GM23248 (cell line): ENCODE measurements at regions not wholly inside any gene's neighbourhood (a gene's known extent, or its start where the extent isn't known, plus 50 kb on each side); places are given as distances from the start of the nearest gene placed in this dataset.
"Not testable (repeated sequence)": the region's sequence is repeated elsewhere in the genome, so short reads cannot be mapped to it uniquely, and the experiment has no call there.

Source experiments
- DNase-seq: peaks from one replicate; pipeline ENCODE4 v3.0.0-alpha.2; 2015
- H2AFZ ChIP-seq: fragments of 200-600 bp; sonication (generic); 2 replicates; pipeline ENCODE4 v1.6.1; 2016; ENCODE audit warnings: antibody characterized with exemption
- H3F3A ChIP-seq: fragments of 200-600 bp; sonication (generic); 2 replicates; pipeline ENCODE4 v1.6.1; 2016; ENCODE audit warnings: mild to moderate bottlenecking, antibody characterized with exemption, mixed run types; ENCODE audit not compliant: insufficient read depth
- H3K27ac ChIP-seq: fragments of 200-600 bp; sonication (generic); 2 replicates; pipeline ENCODE4 v1.5.1; 2016; ENCODE audit warnings: mild to moderate bottlenecking
- H3K27me3 ChIP-seq: fragments of 200-600 bp; sonication (generic); replicated peaks from 2 replicates; pipeline ENCODE4 v1.6.1; 2016; ENCODE audit warnings: mild to moderate bottlenecking; ENCODE audit not compliant: insufficient read depth
- H3K36me3 ChIP-seq: fragments of 200-600 bp; sonication (generic); 2 replicates; pipeline ENCODE4 v1.6.1; 2016; ENCODE audit warnings: low read depth, mild to moderate bottlenecking
- H3K4me1 ChIP-seq: fragments of 200-600 bp; sonication (generic); 2 replicates; pipeline ENCODE4 v1.6.1; 2016; ENCODE audit warnings: mild to moderate bottlenecking; ENCODE audit not compliant: insufficient read depth
- H3K4me2 ChIP-seq: fragments of 200-600 bp; sonication (generic); one replicate; pipeline ENCODE4 v1.6.1; 2016; ENCODE audit warnings: mild to moderate bottlenecking; ENCODE audit not compliant: unreplicated experiment
- H3K4me3 ChIP-seq: fragments of 200-600 bp; sonication (generic); 2 replicates; pipeline ENCODE4 v1.5.1; 2016; ENCODE audit warnings: mild to moderate bottlenecking
- H3K79me2 ChIP-seq: fragments of 200-600 bp; sonication (generic); 2 replicates; pipeline ENCODE4 v1.6.1; 2016; ENCODE audit warnings: mild to moderate bottlenecking; ENCODE audit not compliant: insufficient read depth
- H3K9ac ChIP-seq: fragments of 200-600 bp; sonication (generic); 2 replicates; pipeline ENCODE4 v1.6.1; 2016; ENCODE audit warnings: mild to moderate bottlenecking
- H3K9me2 ChIP-seq: fragments of 200-600 bp; sonication (generic); 2 replicates; pipeline ENCODE4 v1.6.1; 2016; ENCODE audit warnings: mixed run types, mild to moderate bottlenecking, moderate library complexity; ENCODE audit not compliant: insufficient read depth
- H3K9me3 ChIP-seq: fragments of 200-600 bp; sonication (generic); one replicate; pipeline ENCODE4 v1.6.1; 2017; ENCODE audit warnings: low read depth
- H4K20me1 ChIP-seq: fragments of 200-600 bp; sonication (generic); 2 replicates; pipeline ENCODE4 v1.6.0; 2016; ENCODE audit not compliant: insufficient read depth
- EZH2 ChIP-seq: fragments of 200-600 bp; sonication (generic); IDR thresholded peaks from 2 replicates; pipeline ENCODE4 v1.6.1; 2018; ENCODE audit warnings: antibody characterized with exemption, mild to moderate bottlenecking; ENCODE audit not compliant: insufficient read depth, poor library complexity, severe bottlenecking
- EZH2phosphoT487 ChIP-seq: fragments of 200-600 bp; sonication (generic); IDR thresholded peaks from 2 replicates; pipeline ENCODE4 v1.6.1; 2018; ENCODE audit warnings: antibody characterized with exemption, moderate library complexity, mild to moderate bottlenecking, low read depth; ENCODE audit not compliant: insufficient read depth
- WGBS, 2 experiments: methylation state at CpG; one replicate each; pipeline ENCODE4 v1.1.6; 2015 to 2017; ENCODE audit warnings: low lambda C conversion rate in 2 of 2, low coverage in 1 of 2; ENCODE audit errors: missing lambda C conversion rate in 2 of 2; 5-methylcytosine and 5-hydroxymethylcytosine counted together
- in situ Hi-C: fragments of 300-500 bp; cut with MboI; formaldehyde crosslinking; loops from 2 replicates; pipeline ENCODE4 v1.15.0; 2020

DNA sequence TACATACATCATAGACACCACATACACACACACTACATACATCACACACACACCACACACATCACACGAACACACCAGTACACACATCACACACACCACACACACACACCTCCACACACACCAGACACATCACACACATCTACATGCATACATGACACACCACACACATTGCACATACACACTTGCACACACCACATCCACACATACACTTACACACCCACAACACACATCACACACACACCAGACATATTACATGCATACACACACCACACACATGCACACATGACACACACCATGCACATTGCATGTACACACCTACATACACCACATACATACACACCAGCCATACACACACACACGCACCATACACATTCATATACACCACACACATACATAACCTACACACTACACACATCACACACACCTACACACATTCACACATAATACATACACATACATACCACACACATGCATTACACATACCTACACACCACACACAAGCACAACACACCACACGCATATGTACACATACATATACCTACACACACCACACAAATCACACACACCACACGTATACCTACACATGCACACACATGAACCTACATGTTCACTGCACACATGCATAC is 156.5 kb downstream of the NDUFA10 start:
- in situ Hi-C loops: no loop called here
- WGBS, 2 experiments: 63 to 65% methylated on average over 4 of the region's 4 CpGs

DNA sequence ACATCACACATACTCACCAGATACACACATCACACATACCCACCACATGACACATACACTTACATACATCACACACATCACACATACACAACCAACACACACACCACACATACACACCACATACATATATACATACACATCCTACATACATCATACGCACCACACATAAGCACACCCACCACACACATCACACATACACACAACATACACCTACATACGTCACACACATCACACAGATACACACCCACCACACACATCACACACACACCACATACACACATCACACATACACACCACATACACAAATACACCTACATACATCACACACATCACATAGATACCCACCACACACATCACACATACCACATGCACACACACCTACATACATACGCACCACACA is 158.4 kb downstream of the NDUFA10 start:
- H3K9me3 ChIP-seq: no peaks in the 10 kb centered on the region
- H3K36me3 ChIP-seq: no peaks in the 10 kb centered on the region
- no peaks in the 10 kb centered on the region for H3K4me1 ChIP-seq
- H3F3A ChIP-seq: peaks cover 15% of the 10 kb centered on the region
- H3K9ac ChIP-seq: no peak overlapping the region
- no peak overlapping the region for H2AFZ ChIP-seq
- no peaks in the 10 kb centered on the region for H3K27me3 ChIP-seq
- no peak overlapping the region for H3K4me2 ChIP-seq
- no peaks in the 10 kb centered on the region for H3K79me2 ChIP-seq
- WGBS, 2 experiments: 64 to 100% methylated on average over 1 to 3 of the region's 3 CpGs
- no peak for DNase-seq
- no peaks in the 10 kb centered on the region for H4K20me1 ChIP-seq
- H3K27ac ChIP-seq: no peak overlapping the region
- no peak for TF ChIP-seq EZH2
- TF ChIP-seq EZH2phosphoT487: no peak
- H3K9me2 ChIP-seq: no peaks in the 10 kb centered on the region
- no peak overlapping the region for H3K4me3 ChIP-seq
- in situ Hi-C loops: no loop called here

More for the DNA sequence above, 156.5 kb downstream of the NDUFA10 start:
- no peaks in the 10 kb centered on the region for H3K4me1 ChIP-seq
- no peaks in the 10 kb centered on the region for H3K79me2 ChIP-seq
- no peaks in the 10 kb centered on the region for H3K9me3 ChIP-seq
- H4K20me1 ChIP-seq: no peaks in the 10 kb centered on the region
- no peak overlapping the region for H3K4me2 ChIP-seq
- peaks cover 15% of the 10 kb centered on the region for H3F3A ChIP-seq
- no peak overlapping the region for H3K9ac ChIP-seq
- H3K4me3 ChIP-seq: no peak overlapping the region
- H3K27me3 ChIP-seq: no peaks in the 10 kb centered on the region; the same call in 1 of the 2 replicates
- H3K9me2 ChIP-seq: no peaks in the 10 kb centered on the region
- no peak overlapping the region for H2AFZ ChIP-seq
- DNase-seq: no peak
- H3K36me3 ChIP-seq: no peaks in the 10 kb centered on the region
- H3K27ac ChIP-seq: no peak overlapping the region
- no peak for TF ChIP-seq EZH2phosphoT487
- TF ChIP-seq EZH2: no peak

DNA sequence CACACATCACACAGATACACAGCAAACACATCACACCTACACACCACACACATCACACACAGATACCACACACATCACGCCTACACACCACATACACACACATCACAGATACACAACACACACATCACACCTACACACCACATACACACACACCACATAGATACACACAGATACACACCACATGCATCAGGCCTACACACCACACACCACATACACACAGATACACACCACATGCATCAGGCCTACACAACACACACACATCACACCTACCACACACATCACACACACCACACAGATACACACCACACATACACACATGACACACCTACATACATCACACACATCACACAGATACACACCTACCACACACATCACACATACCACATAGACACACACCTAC is 158.8 kb downstream of the NDUFA10 start:
- Histone ChIP-seq H3K79me2 (no peaks in the 10 kb centered on the region), H3K27me3 (no peaks in the 10 kb centered on the region), H3K9me2 (no peaks in the 10 kb centered on the region), H2AFZ (no peak overlapping the region), H3K4me2 (no peak overlapping the region), H3K9ac (no peak overlapping the region), H3F3A (peaks cover 15% of the 10 kb centered on the region), H3K36me3 (no peaks in the 10 kb centered on the region), H3K9me3 (no peaks in the 10 kb centered on the region), H3K4me3 (no peak overlapping the region), H4K20me1 (no peaks in the 10 kb centered on the region), H3K4me1 (no peaks in the 10 kb centered on the region), H3K27ac (no peak overlapping the region)
- in situ Hi-C loops: no loop called here
- TF ChIP-seq EZH2phosphoT487 (no peak), EZH2 (no peak)
- no peak for DNase-seq
- 69 to 75% methylated on average over 1 of the region's 1 CpG for WGBS, 2 experiments

DNA sequence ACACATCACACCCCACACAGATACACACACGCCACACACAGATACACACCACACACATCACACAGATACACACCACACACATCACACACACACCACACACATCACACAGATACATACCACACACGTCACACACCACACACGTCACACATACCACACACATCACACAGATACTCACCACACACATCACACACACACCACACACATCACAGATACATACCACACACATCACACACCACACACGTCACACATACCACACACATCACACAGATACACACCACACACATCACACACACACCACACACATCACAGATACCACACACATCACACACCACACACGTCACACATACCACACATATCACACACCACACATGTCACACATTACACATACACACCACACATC is 159.3 kb downstream of the NDUFA10 start:
- H3K27me3 ChIP-seq, H3K27ac ChIP-seq, H2AFZ ChIP-seq, DNase-seq, H3K79me2 ChIP-seq, H3K9me3 ChIP-seq, H3K4me1 ChIP-seq, H4K20me1 ChIP-seq, H3K36me3 ChIP-seq, H3K9ac ChIP-seq, in situ Hi-C loops, H3K4me2 ChIP-seq, H3K4me3 ChIP-seq, H3K9me2 ChIP-seq: not testable (repeated sequence)
- H3F3A ChIP-seq: peaks cover 15% of the 10 kb centered on the region
- WGBS, 2 experiments: 67 to 86% methylated on average over 1 to 5 of the region's 5 CpGs
